ENCODE measurements at regions not wholly inside any gene's neighbourhood (a gene's known extent, or its start where the extent isn't known, plus 50 kb on each side); places are given as distances from the start of the nearest gene placed in this dataset.
"Not testable (repeated sequence)": the region's sequence is repeated elsewhere in the genome, so short reads cannot be mapped to it uniquely, and the experiment has no call there.

DNA sequence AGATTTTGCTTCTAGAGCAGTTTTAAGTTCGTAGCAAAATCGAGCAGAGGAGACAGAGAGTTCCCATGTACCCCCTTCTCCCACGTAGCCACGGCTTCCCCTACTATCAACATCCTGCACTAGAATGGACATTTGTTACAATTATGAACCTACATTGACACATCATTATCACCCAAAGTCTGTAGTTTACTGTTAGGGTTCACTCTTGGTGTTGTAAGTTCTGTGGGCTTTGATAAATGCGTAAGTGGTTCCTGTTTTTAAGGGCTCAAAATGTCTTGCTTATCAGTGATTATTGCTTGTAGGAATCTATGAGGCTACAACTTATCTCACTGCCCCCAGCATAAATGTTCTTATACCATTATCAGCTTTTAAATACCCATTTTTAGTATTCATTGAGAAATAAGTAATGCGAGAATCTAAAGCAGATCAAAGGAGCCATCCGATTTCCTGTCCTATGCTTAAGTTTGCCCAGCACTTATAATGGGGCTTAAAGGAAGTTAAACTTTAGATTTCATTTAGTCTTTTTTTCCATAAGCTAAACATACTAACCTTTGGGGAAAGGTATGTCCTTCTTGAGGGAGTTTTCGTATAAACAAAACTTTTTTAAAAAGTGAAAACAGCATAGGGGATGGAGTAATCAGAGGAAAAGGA is 118.7 kb downstream of the HAUS1 start:
- ChIA-PET POLR2A (no interaction called here), CTCF (interaction anchor here (0.7 to 14.4 kb wide), 5 partner anchors 8 to 73 kb away, joined by 3 to 138 read pairs (median 7); a partner anchor contains a TSS)
- WGBS (ENCODE audit: insufficient coverage): 100% methylated on average over 1 of the region's 8 CpGs
- Histone ChIP-seq H3K27ac (ENCODE audit: insufficient read depth in 1 of 2, low read depth in 1 of 2, low read length in 2 of 2, poor library complexity in 1 of 2, severe bottlenecking in 2 of 2) (no peak overlapping the region), H3K27me3 (replicated peaks in 2 of 5; ENCODE audit: control insufficient read depth in 4 of 5, insufficient read depth in 5 of 5, low read length in 4 of 5) (no peaks in the 10 kb centered on the region), H3K9me3 (ENCODE audit: control extremely low read depth in 1 of 5, control insufficient read depth in 4 of 5, insufficient read depth in 2 of 5, low read depth in 1 of 5, low read length in 4 of 5) (no peaks in the 10 kb centered on the region), H3K4me3 (ENCODE audit: control insufficient read depth in 1 of 7, extremely low read depth in 1 of 7, insufficient read depth in 4 of 7, low read depth in 2 of 7, low read length in 6 of 7) (peak overlapping the region in 1 of 7 experiments; percentile 23), H3K36me3 (ENCODE audit: control insufficient read depth in 4 of 4, insufficient read depth in 4 of 4, low read length in 3 of 4) (peaks cover 3 to 21% (median 5%) of the 10 kb centered on the region in 4 experiments), H3K4me1 (ENCODE audit: control extremely low read depth in 1 of 4, control insufficient read depth in 4 of 4, insufficient read depth in 4 of 4, low read length in 3 of 4) (peaks cover 4 to 20% (median 16%) of the 10 kb centered on the region in 4 experiments)
- DNase-seq: peak; percentile 47 to 80 (median 67)

DNA sequence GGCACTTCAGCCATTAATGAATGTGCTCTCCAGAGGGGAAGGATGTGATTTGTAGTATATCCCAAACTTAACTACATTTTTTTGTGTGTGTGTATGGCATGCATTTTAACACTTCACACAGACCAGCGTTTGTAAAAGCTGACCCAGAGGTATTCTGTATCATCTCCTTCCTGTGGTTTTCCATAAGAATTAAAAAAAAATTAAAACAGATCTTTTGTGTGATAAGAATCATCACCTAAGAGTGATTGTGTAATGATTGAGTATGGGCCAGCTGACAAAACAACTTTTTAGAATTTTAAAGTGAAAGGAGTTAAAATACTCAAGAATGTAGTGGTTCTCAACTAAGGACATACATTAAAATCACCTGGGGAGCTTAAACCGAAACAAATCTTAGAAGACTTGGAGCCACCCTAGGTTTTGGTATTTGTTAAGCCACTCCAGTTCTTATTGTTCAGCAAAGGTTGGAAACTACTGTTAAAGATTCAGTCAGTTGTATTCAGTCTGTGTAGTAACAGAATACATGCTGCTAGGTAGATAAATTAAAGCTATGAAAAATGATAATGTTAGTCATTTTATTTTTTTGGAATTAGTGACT is 120.1 kb downstream of the HAUS1 start:
- peaks cover 0 to 13% (median 3%) of the 10 kb centered on the region in 4 experiments for H3K36me3 ChIP-seq (ENCODE audit: control insufficient read depth in 4 of 4, insufficient read depth in 4 of 4, low read length in 3 of 4)
- H3K27ac ChIP-seq (ENCODE audit: insufficient read depth in 1 of 2, low read depth in 1 of 2, low read length in 2 of 2, poor library complexity in 1 of 2, severe bottlenecking in 2 of 2): no peak overlapping the region
- H3K4me3 ChIP-seq (ENCODE audit: control insufficient read depth in 1 of 7, extremely low read depth in 1 of 7, insufficient read depth in 4 of 7, low read depth in 2 of 7, low read length in 6 of 7): no peak overlapping the region
- no peak for DNase-seq
- 100% methylated on average over 1 of the region's 2 CpGs for WGBS (ENCODE audit: insufficient coverage)
- no peaks in the 10 kb centered on the region for H3K27me3 ChIP-seq (replicated peaks in 2 of 5; ENCODE audit: control insufficient read depth in 4 of 5, insufficient read depth in 5 of 5, low read length in 4 of 5)
- POLR2A ChIA-PET: no interaction called here
- no peaks in the 10 kb centered on the region for H3K9me3 ChIP-seq (ENCODE audit: control extremely low read depth in 1 of 5, control insufficient read depth in 4 of 5, insufficient read depth in 2 of 5, low read depth in 1 of 5, low read length in 4 of 5)
- CTCF ChIA-PET: interaction anchor here (0.6 to 2.5 kb wide), 6 partner anchors 9 to 98 kb away, joined by 3 to 16 read pairs (median 4); a partner anchor contains a TSS
- peaks cover 4 to 20% (median 16%) of the 10 kb centered on the region in 4 experiments for H3K4me1 ChIP-seq (ENCODE audit: control extremely low read depth in 1 of 4, control insufficient read depth in 4 of 4, insufficient read depth in 4 of 4, low read length in 3 of 4)

DNA sequence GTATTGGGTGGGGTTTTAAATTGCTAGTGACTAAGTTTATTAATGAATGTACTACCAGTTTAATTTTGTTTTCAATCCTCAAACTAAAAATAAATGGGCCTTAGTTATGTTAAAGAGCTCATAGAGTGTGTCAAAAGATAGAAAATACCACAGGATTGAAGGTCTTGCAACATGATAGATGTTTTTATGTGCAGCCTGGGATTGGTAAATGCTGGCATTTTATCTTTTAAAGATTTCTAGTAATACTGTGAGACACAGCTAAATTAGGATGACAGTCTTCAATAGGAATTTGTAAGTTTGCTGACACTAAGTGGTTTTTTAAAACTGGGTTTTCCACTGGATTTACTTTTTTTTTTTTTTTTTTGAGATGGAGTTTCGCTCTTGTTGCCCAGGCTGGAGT is 122.3 kb downstream of the HAUS1 start:
- Histone ChIP-seq H3K36me3 (ENCODE audit: control insufficient read depth in 4 of 4, insufficient read depth in 4 of 4, low read length in 3 of 4) (peaks cover 0 to 13% (median 3%) of the 10 kb centered on the region in 4 experiments), H3K4me1 (ENCODE audit: control extremely low read depth in 1 of 4, control insufficient read depth in 4 of 4, insufficient read depth in 4 of 4, low read length in 3 of 4) (peaks cover 4 to 20% (median 16%) of the 10 kb centered on the region in 4 experiments), H3K9me3 (ENCODE audit: control extremely low read depth in 1 of 5, control insufficient read depth in 4 of 5, insufficient read depth in 2 of 5, low read depth in 1 of 5, low read length in 4 of 5) (no peaks in the 10 kb centered on the region), H3K4me3 (ENCODE audit: control insufficient read depth in 1 of 7, extremely low read depth in 1 of 7, insufficient read depth in 4 of 7, low read depth in 2 of 7, low read length in 6 of 7) (no peak overlapping the region), H3K27me3 (replicated peaks in 2 of 5; ENCODE audit: control insufficient read depth in 4 of 5, insufficient read depth in 5 of 5, low read length in 4 of 5) (no peaks in the 10 kb centered on the region), H3K27ac (ENCODE audit: insufficient read depth in 1 of 2, low read depth in 1 of 2, low read length in 2 of 2, poor library complexity in 1 of 2, severe bottlenecking in 2 of 2) (no peak overlapping the region)
- no CpG with 5 or more reads among the region's 1 CpG for WGBS (ENCODE audit: insufficient coverage)
- ChIA-PET CTCF (interaction anchor here (1.1 to 1.3 kb wide), 2 partner anchors 53 to 75 kb away, joined by 3 to 6 read pairs; a partner anchor contains a TSS), POLR2A (interaction anchor here (0.6 kb wide), 1 partner anchor 9 kb away, joined by 5 read pairs; no protein-coding TSS in a partner anchor)
- DNase-seq: no peak

DNA sequence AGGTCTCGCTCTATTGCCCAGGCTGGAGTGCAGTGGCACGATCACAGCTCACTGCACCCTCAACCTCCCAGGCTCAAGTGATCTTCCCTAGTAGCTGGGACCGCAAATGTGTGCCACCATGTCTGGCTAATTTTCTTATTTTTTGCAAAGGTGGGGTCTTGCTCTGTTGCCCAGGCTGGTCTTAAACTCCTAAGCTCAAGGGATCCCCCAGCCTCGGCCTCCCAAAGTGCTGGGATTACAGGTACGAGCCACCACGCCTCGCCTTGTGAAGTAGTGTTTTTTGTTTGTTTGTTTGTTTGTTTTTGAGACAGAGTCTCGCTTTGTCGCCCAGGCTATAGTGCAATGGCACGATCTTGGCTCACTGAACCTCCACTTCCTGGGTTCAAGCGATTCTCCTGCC is 125.5 kb downstream of the HAUS1 start:
- DNase-seq; H3K27me3 ChIP-seq (replicated peaks in 2 of 5; ENCODE audit: control insufficient read depth in 4 of 5, insufficient read depth in 5 of 5, low read length in 4 of 5); H3K27ac ChIP-seq (ENCODE audit: insufficient read depth in 1 of 2, low read depth in 1 of 2, low read length in 2 of 2, poor library complexity in 1 of 2, severe bottlenecking in 2 of 2); H3K4me3 ChIP-seq (ENCODE audit: control insufficient read depth in 1 of 7, extremely low read depth in 1 of 7, insufficient read depth in 4 of 7, low read depth in 2 of 7, low read length in 6 of 7); POLR2A ChIA-PET; H3K9me3 ChIP-seq (ENCODE audit: control extremely low read depth in 1 of 5, control insufficient read depth in 4 of 5, insufficient read depth in 2 of 5, low read depth in 1 of 5, low read length in 4 of 5); H3K4me1 ChIP-seq (ENCODE audit: control extremely low read depth in 1 of 4, control insufficient read depth in 4 of 4, insufficient read depth in 4 of 4, low read length in 3 of 4): not testable (repeated sequence)
- 69% methylated on average over 4 of the region's 11 CpGs for WGBS (ENCODE audit: insufficient coverage)
- CTCF ChIA-PET: interaction anchor here (0.9 kb wide), 1 partner anchor 10 kb away, joined by 3 read pairs; no protein-coding TSS in a partner anchor
- peaks cover 0 to 13% (median 3%) of the 10 kb centered on the region in 4 experiments for H3K36me3 ChIP-seq (ENCODE audit: control insufficient read depth in 4 of 4, insufficient read depth in 4 of 4, low read length in 3 of 4)

DNA sequence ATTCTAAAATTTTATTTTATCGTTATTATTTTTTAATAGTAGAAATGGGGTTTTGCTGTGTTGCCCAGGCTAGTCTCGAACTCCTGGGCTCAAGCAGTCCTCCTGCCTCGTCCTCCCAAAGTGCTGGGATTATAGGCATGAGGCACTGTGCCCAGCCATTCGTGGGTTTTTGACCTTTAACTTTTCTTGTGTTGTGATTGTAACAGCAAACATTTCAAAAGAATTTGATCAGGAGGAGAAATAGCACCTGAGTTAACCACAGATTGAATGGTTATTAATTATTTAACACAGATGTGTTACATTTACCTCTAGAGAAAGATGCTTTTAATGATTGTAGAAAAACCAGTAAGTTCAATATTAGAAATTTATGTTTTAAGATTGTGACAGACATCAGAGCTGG is 132.0 kb downstream of the HAUS1 start:
- no CpG with 5 or more reads among the region's 4 CpGs for WGBS (ENCODE audit: insufficient coverage)

DNA sequence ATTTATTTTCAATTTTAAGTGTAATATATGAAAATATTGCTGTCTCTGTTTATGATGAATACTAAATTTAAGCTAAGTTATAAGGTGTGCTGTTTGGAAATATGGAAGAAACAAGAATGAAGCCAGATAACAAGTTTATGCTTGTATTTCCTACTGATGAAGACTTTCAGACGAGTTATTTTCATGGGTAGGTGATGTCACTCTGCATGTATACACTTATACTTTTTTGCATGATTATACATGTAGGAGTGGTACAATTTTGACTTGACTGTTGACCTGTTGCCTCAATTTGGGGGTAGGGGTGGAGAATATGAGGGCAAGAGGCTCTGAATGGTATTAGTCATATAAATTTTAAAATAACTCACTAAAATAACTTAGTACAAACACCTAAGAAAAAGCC is 133.7 kb downstream of the HAUS1 start:
- no peaks in the 10 kb centered on the region for H3K4me1 ChIP-seq (ENCODE audit: control extremely low read depth in 1 of 4, control insufficient read depth in 4 of 4, insufficient read depth in 4 of 4, low read length in 3 of 4)
- no peaks in the 10 kb centered on the region for H3K27me3 ChIP-seq (replicated peaks in 2 of 5; ENCODE audit: control insufficient read depth in 4 of 5, insufficient read depth in 5 of 5, low read length in 4 of 5)
- H3K27ac ChIP-seq (ENCODE audit: insufficient read depth in 1 of 2, low read depth in 1 of 2, low read length in 2 of 2, poor library complexity in 1 of 2, severe bottlenecking in 2 of 2): no peak overlapping the region
- no peak overlapping the region for H3K4me3 ChIP-seq (ENCODE audit: control insufficient read depth in 1 of 7, extremely low read depth in 1 of 7, insufficient read depth in 4 of 7, low read depth in 2 of 7, low read length in 6 of 7)
- peaks cover 0 to 7% (median 4%) of the 10 kb centered on the region in 4 experiments for H3K36me3 ChIP-seq (ENCODE audit: control insufficient read depth in 4 of 4, insufficient read depth in 4 of 4, low read length in 3 of 4)
- WGBS (ENCODE audit: insufficient coverage): no CpG with 5 or more reads among the region's 1 CpG
- ChIA-PET CTCF (interaction anchor here (1.0 to 1.4 kb wide), 3 partner anchors 8 to 64 kb away, joined by 3 to 6 read pairs (median 4); a partner anchor contains a TSS), POLR2A (no interaction called here)
- no peak for DNase-seq
- no peaks in the 10 kb centered on the region for H3K9me3 ChIP-seq (ENCODE audit: control extremely low read depth in 1 of 5, control insufficient read depth in 4 of 5, insufficient read depth in 2 of 5, low read depth in 1 of 5, low read length in 4 of 5)

More for the DNA sequence above, 132.0 kb downstream of the HAUS1 start:
- H3K4me1 ChIP-seq (ENCODE audit: control extremely low read depth in 1 of 4, control insufficient read depth in 4 of 4, insufficient read depth in 4 of 4, low read length in 3 of 4): no peaks in the 10 kb centered on the region
- no peaks in the 10 kb centered on the region for H3K27me3 ChIP-seq (replicated peaks in 2 of 5; ENCODE audit: control insufficient read depth in 4 of 5, insufficient read depth in 5 of 5, low read length in 4 of 5)
- no peak for DNase-seq
- ChIA-PET CTCF (interaction anchor here (1.6 kb wide), 1 partner anchor 16 kb away, joined by 4 read pairs; no protein-coding TSS in a partner anchor), POLR2A (no interaction called here)
- peaks cover 0 to 6% (median 4%) of the 10 kb centered on the region in 4 experiments for H3K36me3 ChIP-seq (ENCODE audit: control insufficient read depth in 4 of 4, insufficient read depth in 4 of 4, low read length in 3 of 4)
- H3K27ac ChIP-seq (ENCODE audit: insufficient read depth in 1 of 2, low read depth in 1 of 2, low read length in 2 of 2, poor library complexity in 1 of 2, severe bottlenecking in 2 of 2): no peak overlapping the region
- H3K4me3 ChIP-seq (ENCODE audit: control insufficient read depth in 1 of 7, extremely low read depth in 1 of 7, insufficient read depth in 4 of 7, low read depth in 2 of 7, low read length in 6 of 7): no peak overlapping the region
- H3K9me3 ChIP-seq (ENCODE audit: control extremely low read depth in 1 of 5, control insufficient read depth in 4 of 5, insufficient read depth in 2 of 5, low read depth in 1 of 5, low read length in 4 of 5): no peaks in the 10 kb centered on the region

DNA sequence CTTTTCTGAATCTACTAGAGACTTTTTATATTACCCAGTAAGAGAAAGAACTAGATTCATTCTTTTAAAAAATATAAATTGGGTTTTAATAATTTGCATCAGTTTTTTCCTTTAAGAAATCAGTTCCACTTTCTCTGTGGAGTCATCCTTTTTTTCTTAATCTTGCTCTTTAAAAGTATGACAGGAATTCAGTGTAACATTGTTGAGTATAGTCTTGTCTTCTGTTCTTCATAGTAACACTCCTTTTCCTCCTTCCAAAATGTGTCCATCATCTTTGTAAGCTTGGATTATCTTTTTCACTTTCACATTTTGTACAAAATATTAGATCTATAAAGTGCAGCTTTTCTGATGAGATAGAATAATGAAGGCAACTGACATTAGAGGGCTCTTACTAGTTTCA is 135.4 kb downstream of the HAUS1 start:
- DNase-seq: no peak
- H3K4me1 ChIP-seq (ENCODE audit: control extremely low read depth in 1 of 4, control insufficient read depth in 4 of 4, insufficient read depth in 4 of 4, low read length in 3 of 4): no peaks in the 10 kb centered on the region
- H3K36me3 ChIP-seq (ENCODE audit: control insufficient read depth in 4 of 4, insufficient read depth in 4 of 4, low read length in 3 of 4): peaks cover 0 to 7% (median 4%) of the 10 kb centered on the region in 4 experiments
- ChIA-PET POLR2A (interaction anchor here (0.7 kb wide), 1 partner anchor 23 kb away, joined by 3 read pairs; no protein-coding TSS in a partner anchor), CTCF (interaction anchor here (0.7 to 1.8 kb wide), 6 partner anchors 9 to 93 kb away, joined by 3 to 5 read pairs (median 3); no protein-coding TSS in a partner anchor)
- H3K9me3 ChIP-seq (ENCODE audit: control extremely low read depth in 1 of 5, control insufficient read depth in 4 of 5, insufficient read depth in 2 of 5, low read depth in 1 of 5, low read length in 4 of 5): no peaks in the 10 kb centered on the region
- no peaks in the 10 kb centered on the region for H3K27me3 ChIP-seq (replicated peaks in 2 of 5; ENCODE audit: control insufficient read depth in 4 of 5, insufficient read depth in 5 of 5, low read length in 4 of 5)
- no peak overlapping the region for H3K4me3 ChIP-seq (ENCODE audit: control insufficient read depth in 1 of 7, extremely low read depth in 1 of 7, insufficient read depth in 4 of 7, low read depth in 2 of 7, low read length in 6 of 7)
- H3K27ac ChIP-seq (ENCODE audit: insufficient read depth in 1 of 2, low read depth in 1 of 2, low read length in 2 of 2, poor library complexity in 1 of 2, severe bottlenecking in 2 of 2): no peak overlapping the region
